GM10248 (cell line): ENCODE measurements at regions not wholly inside any gene's neighbourhood (a gene's known extent, or its start where the extent isn't known, plus 50 kb on each side); places are given as distances from the start of the nearest gene placed in this dataset.

Experiments used
- CTCF ChIA-PET: fragments of 300-600 bp; sonication (Branson Sonifier 250); formaldehyde crosslinking; extraction: SDS; loops from one replicate; lab custom pipeline; 2021; ENCODE audit warnings: antibody characterized with exemption; lab: Yijun Ruan, JAX
- POLR2A ChIA-PET: fragments of 350-650 bp; sonication (Branson Sonifier 250); formaldehyde crosslinking; extraction: SDS; loops from one replicate; lab custom pipeline; 2020; ENCODE audit warnings: antibody characterized with exemption; lab: Yijun Ruan, JAX
- DNase-seq: peaks from one replicate; pipeline ENCODE4 v3.0.0; 2012; ENCODE audit errors: extremely low spot score
- TF ChIP-seq, protein P1 (sequence below): IDR thresholded peaks from 2 replicates; pipeline ENCODE4 v1.5.1; 2012; ENCODE audit warnings: mild to moderate bottlenecking, low read depth; ENCODE audit errors: extremely low read depth, missing control alignments, control extremely low read depth

DNA sequence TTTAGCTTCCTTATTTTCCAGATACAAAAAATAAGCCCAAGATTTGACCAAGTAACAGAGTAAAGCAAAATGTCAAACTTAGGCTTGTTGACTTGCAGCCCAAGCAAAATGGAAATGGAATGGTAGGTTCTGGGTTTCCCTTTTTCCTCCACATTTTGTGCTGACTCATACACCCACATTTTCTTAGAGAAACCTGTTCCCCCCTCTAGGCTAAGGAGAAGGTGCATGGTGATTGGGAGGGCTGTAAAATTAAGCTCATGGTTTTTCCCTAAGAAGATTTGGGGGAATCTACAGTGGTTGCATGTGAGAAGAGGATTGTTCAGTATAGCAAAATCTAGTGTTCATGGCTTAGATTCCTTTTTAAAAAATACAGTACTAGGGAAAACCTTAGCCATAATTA lies 127.4 kb downstream of the ARL4A start:
- CTCF ChIA-PET: no interaction called here
- POLR2A ChIA-PET: no interaction called here
- TF ChIP-seq, protein P1, sequence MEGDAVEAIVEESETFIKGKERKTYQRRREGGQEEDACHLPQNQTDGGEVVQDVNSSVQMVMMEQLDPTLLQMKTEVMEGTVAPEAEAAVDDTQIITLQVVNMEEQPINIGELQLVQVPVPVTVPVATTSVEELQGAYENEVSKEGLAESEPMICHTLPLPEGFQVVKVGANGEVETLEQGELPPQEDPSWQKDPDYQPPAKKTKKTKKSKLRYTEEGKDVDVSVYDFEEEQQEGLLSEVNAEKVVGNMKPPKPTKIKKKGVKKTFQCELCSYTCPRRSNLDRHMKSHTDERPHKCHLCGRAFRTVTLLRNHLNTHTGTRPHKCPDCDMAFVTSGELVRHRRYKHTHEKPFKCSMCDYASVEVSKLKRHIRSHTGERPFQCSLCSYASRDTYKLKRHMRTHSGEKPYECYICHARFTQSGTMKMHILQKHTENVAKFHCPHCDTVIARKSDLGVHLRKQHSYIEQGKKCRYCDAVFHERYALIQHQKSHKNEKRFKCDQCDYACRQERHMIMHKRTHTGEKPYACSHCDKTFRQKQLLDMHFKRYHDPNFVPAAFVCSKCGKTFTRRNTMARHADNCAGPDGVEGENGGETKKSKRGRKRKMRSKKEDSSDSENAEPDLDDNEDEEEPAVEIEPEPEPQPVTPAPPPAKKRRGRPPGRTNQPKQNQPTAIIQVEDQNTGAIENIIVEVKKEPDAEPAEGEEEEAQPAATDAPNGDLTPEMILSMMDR: no peak
- DNase-seq: no peak

DNA sequence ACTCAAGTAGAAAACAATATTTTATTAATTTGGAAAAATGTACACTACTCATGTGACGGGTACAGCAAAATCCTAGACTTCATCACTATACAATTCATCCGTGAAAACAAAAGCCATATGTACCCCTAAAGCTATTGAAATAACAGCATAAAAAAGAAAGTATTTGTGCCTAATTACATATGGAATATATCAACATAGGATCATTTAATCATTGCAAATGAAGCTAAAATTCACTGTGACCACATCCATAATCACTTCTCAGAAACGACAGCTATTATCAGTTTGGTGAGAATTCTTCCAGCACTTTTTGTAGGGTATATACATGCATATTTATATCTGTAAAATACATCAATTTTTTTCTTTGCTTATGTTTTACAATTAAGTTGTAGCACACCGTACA lies 128.0 kb downstream of the ARL4A start:
- TF ChIP-seq, protein P1: no peak
- DNase-seq: no peak
- CTCF ChIA-PET: no interaction called here
- POLR2A ChIA-PET: no interaction called here

DNA sequence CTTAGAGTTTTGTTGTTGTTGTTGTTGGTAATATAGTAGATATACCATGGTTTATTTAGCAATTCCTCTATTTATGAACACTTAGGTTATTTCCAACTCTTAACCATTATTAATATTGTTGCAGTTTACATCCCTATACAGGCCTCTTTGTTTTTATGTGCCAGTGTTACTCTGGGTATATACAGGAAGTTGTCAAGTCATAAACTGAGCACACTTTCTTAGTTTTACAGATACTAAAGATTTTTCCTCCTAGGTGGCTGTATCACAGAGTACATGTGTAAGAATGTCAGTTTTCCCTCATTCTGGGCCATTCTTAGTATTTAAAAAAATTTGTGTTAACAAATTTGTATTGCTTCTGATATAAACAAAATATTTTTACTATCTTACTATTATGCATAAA lies 128.4 kb downstream of the ARL4A start:
- ChIA-PET CTCF (no interaction called here), POLR2A (no interaction called here)
- TF ChIP-seq, protein P1: no peak
- no peak for DNase-seq

DNA sequence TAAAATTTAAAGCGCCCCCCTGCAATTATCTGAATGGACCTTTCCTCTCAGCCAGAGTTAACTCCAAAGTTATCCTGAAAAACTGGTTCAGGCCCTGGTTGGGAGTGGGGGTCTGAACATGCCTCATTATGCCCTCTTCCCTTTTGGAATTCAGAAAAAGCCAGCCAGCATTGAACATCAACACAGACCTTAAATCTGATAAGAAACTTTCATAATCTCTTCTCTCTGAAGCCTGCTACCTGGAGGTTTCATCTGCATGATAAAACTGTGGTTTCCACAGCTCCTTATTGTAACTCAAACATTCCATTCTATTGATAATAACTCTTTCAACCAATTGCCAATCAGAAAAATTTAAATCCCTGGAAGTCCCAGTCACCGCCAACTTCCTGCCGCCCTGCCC lies 133.3 kb downstream of the ARL4A start:
- ChIA-PET CTCF (no interaction called here), POLR2A (no interaction called here)
- no peak for DNase-seq
- TF ChIP-seq, protein P1: no peak

DNA sequence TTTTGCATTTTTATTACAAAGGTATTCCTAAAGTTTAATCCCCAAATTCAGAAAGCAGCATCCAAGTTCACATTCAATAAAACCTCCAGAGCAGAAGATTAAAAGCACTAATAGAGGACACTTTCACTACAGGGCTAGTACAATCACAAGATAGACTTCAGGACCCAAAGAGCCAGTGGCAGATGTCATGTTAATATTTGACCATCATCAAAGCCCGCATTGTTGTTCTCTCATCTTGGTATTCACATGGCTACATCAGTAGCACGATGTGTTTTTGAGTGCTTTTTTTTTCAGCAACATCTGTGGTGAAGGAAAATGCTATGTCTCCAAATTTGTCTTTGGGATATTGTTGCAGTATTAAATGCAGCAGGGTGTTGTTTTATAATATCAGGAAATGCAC lies 134.3 kb downstream of the ARL4A start:
- ChIA-PET POLR2A (no interaction called here), CTCF (no interaction called here)
- TF ChIP-seq, protein P1: no peak
- DNase-seq: no peak

DNA sequence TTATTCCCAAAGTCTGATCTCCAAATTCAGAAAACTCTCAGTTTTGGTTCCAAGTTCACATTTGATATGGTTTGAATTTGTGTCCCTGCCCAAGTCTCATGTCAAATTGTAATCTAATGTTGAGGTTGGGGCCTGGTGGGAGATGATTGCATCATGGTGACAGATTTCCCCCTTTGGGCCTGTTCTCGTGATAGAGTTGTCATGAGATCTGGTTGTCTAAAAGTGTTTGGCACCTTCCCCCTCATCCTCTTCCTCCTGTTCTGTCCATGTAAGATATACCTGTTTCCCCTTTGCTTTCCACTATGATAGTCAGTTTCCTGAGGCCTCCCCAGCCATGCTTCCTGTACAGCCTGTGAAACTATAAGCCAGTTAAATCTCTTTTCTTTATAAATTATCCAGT lies 138.6 kb downstream of the ARL4A start:
- POLR2A ChIA-PET: no interaction called here
- no peak for DNase-seq
- CTCF ChIA-PET: no interaction called here
- TF ChIP-seq, protein P1: no peak
